SU-DHL-6 (cell line): ENCODE measurements at regions not wholly inside any gene's neighbourhood (a gene's known extent, or its start where the extent isn't known, plus 50 kb on each side); places are given as distances from the start of the nearest gene placed in this dataset.

Source experiments
- H2AFZ ChIP-seq: fragments of 200-600 bp; sonication (generic); 2 replicates; pipeline ENCODE4 v1.6.1; 2014; ENCODE audit warnings: low read depth, mild to moderate bottlenecking, moderate library complexity, mixed read lengths, antibody characterized with exemption, low read length; ENCODE audit not compliant: severe bottlenecking
- H3F3A ChIP-seq: fragments of 200-600 bp; shearing (Covaris generic); 2 replicates; pipeline ENCODE4 v1.6.0; 2016; ENCODE audit warnings: antibody characterized with exemption, mild to moderate bottlenecking; ENCODE audit not compliant: insufficient read depth
- H3K27ac ChIP-seq: fragments of 200-600 bp; sonication (generic); 2 replicates; pipeline ENCODE4 v1.5.1; 2016; ENCODE audit warnings: low read depth, mild to moderate bottlenecking, low read length, moderate library complexity, mixed read lengths
- H3K27me3 ChIP-seq: fragments of 200-600 bp; sonication (generic), shearing (Covaris generic); 2 replicates; pipeline ENCODE4 v1.6.0; 2014; ENCODE audit warnings: mild to moderate bottlenecking, low read length
- H3K36me3 ChIP-seq: fragments of 200-600 bp; sonication (generic); 2 replicates; pipeline ENCODE4 v1.6.1; 2014; ENCODE audit warnings: mild to moderate bottlenecking, low read length, mixed read lengths
- H3K4me2 ChIP-seq: fragments of 300-600, 200-600 bp; shearing (Covaris generic), sonication (generic); 2 replicates; pipeline ENCODE4 v1.6.0; 2014; ENCODE audit warnings: low read length, low read depth, mild to moderate bottlenecking; ENCODE audit not compliant: poor library complexity, severe bottlenecking
- H3K4me3 ChIP-seq: fragments of 200-600 bp; sonication (generic); 2 replicates; pipeline ENCODE4 v1.5.1; 2014; ENCODE audit warnings: antibody characterized with exemption, low read length, mild to moderate bottlenecking, mixed read lengths; ENCODE audit not compliant: insufficient read depth, poor library complexity, severe bottlenecking
- H3K79me2 ChIP-seq: fragments of 200-600 bp; sonication (generic); 2 replicates; pipeline ENCODE4 v1.6.1; 2014; ENCODE audit warnings: mild to moderate bottlenecking, low read length, moderate library complexity; ENCODE audit not compliant: insufficient read depth
- H3K9ac ChIP-seq: fragments of 200-600 bp; sonication (generic); 2 replicates; pipeline ENCODE4 v1.7.0; 2014; ENCODE audit warnings: mild to moderate bottlenecking, low read length
- H3K9me2 ChIP-seq: fragments of 200-600 bp; sonication (generic); replicated peaks from 2 replicates; pipeline ENCODE4 v1.6.1; 2014; ENCODE audit warnings: low read length; ENCODE audit not compliant: insufficient read depth
- H3K9me3 ChIP-seq: fragments of 200-600 bp; sonication (generic); 2 replicates; pipeline ENCODE4 v1.6.1; 2014; ENCODE audit warnings: low read length, mixed read lengths; ENCODE audit not compliant: insufficient read depth
- H4K20me1 ChIP-seq: fragments of 200-600 bp; sonication (generic); 2 replicates; pipeline ENCODE4 v1.6.1; 2014; ENCODE audit warnings: low read depth, mild to moderate bottlenecking, antibody characterized with exemption, low read length, moderate library complexity, mixed read lengths
- EZH2phosphoT487 ChIP-seq: fragments of 200-600 bp; sonication (generic), shearing (Covaris generic); conservative IDR thresholded peaks from 2 replicates; pipeline ENCODE4 v1.6.1; 2018; ENCODE audit warnings: mild to moderate bottlenecking, antibody characterized with exemption, low read length, moderate library complexity, mixed read lengths
- TF ChIP-seq, protein P1 (sequence below): fragments of 200-600 bp; sonication (generic); IDR thresholded peaks from one replicate; pipeline ENCODE4 v1.5.1; 2017; ENCODE audit warnings: antibody characterized with exemption, mild to moderate bottlenecking, low read length, moderate library complexity; ENCODE audit not compliant: insufficient read depth, poor library complexity, severe bottlenecking

DNA sequence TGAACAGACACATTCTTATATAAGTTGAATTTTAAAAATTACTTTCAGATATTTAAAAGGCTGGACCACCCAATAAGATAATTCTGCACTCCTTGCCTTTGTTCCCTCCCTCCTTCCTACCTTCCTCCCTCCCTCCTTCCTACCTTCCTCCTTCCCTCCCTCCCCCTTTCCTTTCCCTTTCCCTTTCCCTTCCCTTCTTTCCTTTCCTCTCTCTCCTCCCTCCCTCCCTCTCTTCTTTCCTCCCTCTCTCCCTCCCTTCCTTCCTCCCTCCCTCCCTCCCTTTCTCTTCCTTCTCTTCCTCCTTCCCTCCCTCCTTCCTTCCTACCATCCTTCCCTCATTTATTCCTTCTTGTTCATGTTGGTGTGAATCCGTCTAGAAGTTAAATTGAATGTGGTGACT lies 93.0 kb downstream of the ATP6V1G3 start:
- no peaks in the 10 kb centered on the region for H3K9me2 ChIP-seq
- H3K27ac ChIP-seq = no peak overlapping the region
- no peak overlapping the region for H2AFZ ChIP-seq
- no peaks in the 10 kb centered on the region for H3K36me3 ChIP-seq
- no peaks in the 10 kb centered on the region for H3K79me2 ChIP-seq
- no peak overlapping the region for H3K4me2 ChIP-seq
- no peaks in the 10 kb centered on the region for H3K9me3 ChIP-seq
- H4K20me1 ChIP-seq = no peaks in the 10 kb centered on the region
- H3F3A ChIP-seq = no peaks in the 10 kb centered on the region
- H3K9ac ChIP-seq = no peak overlapping the region
- H3K27me3 ChIP-seq = no peaks in the 10 kb centered on the region
- no peak for TF ChIP-seq EZH2phosphoT487
- TF ChIP-seq, protein P1, sequence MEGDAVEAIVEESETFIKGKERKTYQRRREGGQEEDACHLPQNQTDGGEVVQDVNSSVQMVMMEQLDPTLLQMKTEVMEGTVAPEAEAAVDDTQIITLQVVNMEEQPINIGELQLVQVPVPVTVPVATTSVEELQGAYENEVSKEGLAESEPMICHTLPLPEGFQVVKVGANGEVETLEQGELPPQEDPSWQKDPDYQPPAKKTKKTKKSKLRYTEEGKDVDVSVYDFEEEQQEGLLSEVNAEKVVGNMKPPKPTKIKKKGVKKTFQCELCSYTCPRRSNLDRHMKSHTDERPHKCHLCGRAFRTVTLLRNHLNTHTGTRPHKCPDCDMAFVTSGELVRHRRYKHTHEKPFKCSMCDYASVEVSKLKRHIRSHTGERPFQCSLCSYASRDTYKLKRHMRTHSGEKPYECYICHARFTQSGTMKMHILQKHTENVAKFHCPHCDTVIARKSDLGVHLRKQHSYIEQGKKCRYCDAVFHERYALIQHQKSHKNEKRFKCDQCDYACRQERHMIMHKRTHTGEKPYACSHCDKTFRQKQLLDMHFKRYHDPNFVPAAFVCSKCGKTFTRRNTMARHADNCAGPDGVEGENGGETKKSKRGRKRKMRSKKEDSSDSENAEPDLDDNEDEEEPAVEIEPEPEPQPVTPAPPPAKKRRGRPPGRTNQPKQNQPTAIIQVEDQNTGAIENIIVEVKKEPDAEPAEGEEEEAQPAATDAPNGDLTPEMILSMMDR = no peak
- no peak overlapping the region for H3K4me3 ChIP-seq

DNA sequence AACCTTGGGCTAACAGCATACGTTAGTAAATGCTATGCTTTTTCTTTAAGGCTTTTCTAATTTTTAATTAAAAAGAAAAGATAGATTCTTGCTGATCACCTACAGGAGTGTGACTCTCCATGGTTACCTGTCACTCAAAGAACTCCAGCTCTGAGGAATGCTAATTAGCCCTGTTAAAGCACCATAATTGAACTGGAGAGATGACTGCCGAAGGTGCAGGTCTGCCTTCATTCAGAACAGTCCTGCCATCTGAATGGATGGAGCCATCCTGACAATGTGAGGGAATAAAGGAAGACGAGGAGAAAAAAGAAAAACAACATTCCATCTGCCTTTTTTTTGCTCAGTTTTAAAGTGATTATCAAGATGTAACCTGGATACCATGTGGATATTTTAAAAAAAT lies 94.6 kb downstream of the ATP6V1G3 start:
- H3K79me2 ChIP-seq = no peaks in the 10 kb centered on the region
- no peak for TF ChIP-seq EZH2phosphoT487
- TF ChIP-seq, protein P1 = no peak
- H3K36me3 ChIP-seq = no peaks in the 10 kb centered on the region
- H3F3A ChIP-seq = no peaks in the 10 kb centered on the region
- H4K20me1 ChIP-seq = no peaks in the 10 kb centered on the region
- no peaks in the 10 kb centered on the region for H3K9me3 ChIP-seq
- no peak overlapping the region for H3K27ac ChIP-seq
- no peak overlapping the region for H3K4me2 ChIP-seq
- no peak overlapping the region for H3K4me3 ChIP-seq
- no peaks in the 10 kb centered on the region for H3K9me2 ChIP-seq
- H3K27me3 ChIP-seq = no peaks in the 10 kb centered on the region
- H3K9ac ChIP-seq = no peak overlapping the region
- no peak overlapping the region for H2AFZ ChIP-seq

DNA sequence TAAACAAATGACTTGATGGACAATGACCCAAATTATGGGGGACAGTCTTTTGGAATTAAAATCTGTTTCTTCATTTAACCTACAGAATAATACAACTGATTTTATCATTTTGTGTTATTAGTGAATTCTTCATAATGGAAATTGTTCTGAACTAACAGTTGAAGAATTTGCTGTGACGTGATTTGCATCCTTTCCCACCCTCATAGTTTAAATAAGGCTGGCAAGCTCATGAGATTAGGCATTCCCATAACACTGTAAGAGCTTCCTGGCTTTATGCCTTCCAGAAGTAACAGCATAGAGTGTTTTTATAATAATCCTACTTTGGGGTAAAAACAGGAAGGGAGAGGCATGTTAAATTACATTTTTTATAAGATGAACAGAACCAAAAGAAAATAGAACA lies 95.7 kb downstream of the ATP6V1G3 start:
- H3K4me2 ChIP-seq = no peak overlapping the region
- no peak overlapping the region for H2AFZ ChIP-seq
- no peak overlapping the region for H3K27ac ChIP-seq
- H4K20me1 ChIP-seq = no peaks in the 10 kb centered on the region
- no peak overlapping the region for H3K4me3 ChIP-seq
- no peaks in the 10 kb centered on the region for H3F3A ChIP-seq
- no peaks in the 10 kb centered on the region for H3K9me2 ChIP-seq
- no peaks in the 10 kb centered on the region for H3K9me3 ChIP-seq
- no peaks in the 10 kb centered on the region for H3K36me3 ChIP-seq
- H3K9ac ChIP-seq = no peak overlapping the region
- H3K27me3 ChIP-seq = no peaks in the 10 kb centered on the region
- TF ChIP-seq, protein P1 = no peak
- TF ChIP-seq EZH2phosphoT487 = no peak
- no peaks in the 10 kb centered on the region for H3K79me2 ChIP-seq
